ENCODE measurements at regions not wholly inside any gene's neighbourhood (a gene's known extent, or its start where the extent isn't known, plus 50 kb on each side); places are given as distances from the start of the nearest gene placed in this dataset.

- Histone ChIP-seq H3K36me3 (ENCODE audit: control insufficient read depth, insufficient read depth, low read length) (no peaks in the 10 kb centered on the region), H3K4me1 (replicated peaks in 1 of 2; ENCODE audit: control insufficient read depth in 2 of 2, insufficient read depth in 2 of 2, low read length in 2 of 2) (no peaks in the 10 kb centered on the region), H3K9me3 (replicated peaks; ENCODE audit: control insufficient read depth, insufficient read depth, low read depth, low read length) (no peaks in the 10 kb centered on the region), H3K79me2 (ENCODE audit: control insufficient read depth, insufficient read depth, low read length) (no peaks in the 10 kb centered on the region), H3K4me2 (ENCODE audit: insufficient read depth, low read length) (no peak overlapping the region), H3K9ac (ENCODE audit: insufficient read depth in 1 of 2, low read depth in 2 of 2, low read length in 2 of 2) (no peak overlapping the region), H3K27me3 (ENCODE audit: control insufficient read depth in 2 of 2, insufficient read depth in 2 of 2, low read length in 2 of 2) (peaks cover 5 to 8% of the 10 kb centered on the region in 2 experiments; a peak in 2 of 5 replicates), H3K9me1 (ENCODE audit: control insufficient read depth, insufficient read depth, low read length) (no peaks in the 10 kb centered on the region), H3K27ac (ENCODE audit: extremely low read depth, low read depth, low read length) (no peak overlapping the region), H4K20me1 (replicated peaks; ENCODE audit: control insufficient read depth, insufficient read depth, low read length) (no peaks in the 10 kb centered on the region), H2AFZ (ENCODE audit: low read depth, low read length) (no peak overlapping the region), H3K4me3 (no peak overlapping the region)
- ChIA-PET POLR2A (no interaction called here), CTCF (ENCODE audit: low intra/inter-chr PET ratio) (no interaction called here)
- ATAC-seq: no peak
- BruUV-seq (replicated peaks): no TSS peak
- intact Hi-C loops (cut with micrococcal nuclease): no loop called here
- FAIRE-seq: no peak
- in situ Hi-C loops (cut with MboI): no loop called here
- 0% methylated on average over 3 of the region's 3 CpGs for WGBS (ENCODE audit: insufficient coverage, low coverage, missing lambda C conversion rate)
- DNase-seq (ENCODE audit: extremely low read depth in 1 of 4, low spot score in 3 of 4): no peak
- TF ChIP-seq E2F4 (CRISPR knock-in tag; IDR thresholded peaks at IDR 0.05; ENCODE audit: low read depth): no peak
- TF ChIP-seq ZNF41 (CRISPR knock-in tag; conservative IDR thresholded peaks at IDR 0.05): no peak
- TF ChIP-seq THAP7 (CRISPR knock-in tag; IDR thresholded peaks at IDR 0.05): no peak
- TF ChIP-seq SAP30 (IDR thresholded peaks at IDR 0.05; ENCODE audit: borderline replicate concordance, insufficient read depth, low read depth, low read length, poor library complexity, severe bottlenecking): no peak
- TF ChIP-seq TAF9B (IDR thresholded peaks at IDR 0.05; ENCODE audit: partially characterized antibody): no peak
- no peak for TF ChIP-seq SOX6 (IDR thresholded peaks at IDR 0.05)
- no peak for TF ChIP-seq HLTF (IDR thresholded peaks at IDR 0.05)
- TF ChIP-seq MAFG (tag; conservative IDR thresholded peaks at IDR 0.05): no peak
- TF ChIP-seq CHD7 (IDR thresholded peaks at IDR 0.05; ENCODE audit: low read depth, low read length): no peak
- TF ChIP-seq SNRNP70 (optimal IDR thresholded peaks at IDR 0.05; ENCODE audit: low read depth, low read length): no peak
Measured at GRCh38 chr5:53820802-53821171, 260.3 kb downstream of the NDUFS4 start.

Measured in K562 (cell line).